WTC11 (cell line): ENCODE measurements at regions not wholly inside any gene's neighbourhood (a gene's known extent, or its start where the extent isn't known, plus 50 kb on each side); places are given as distances from the start of the nearest gene placed in this dataset.
"Not testable (repeated sequence)": the region's sequence is repeated elsewhere in the genome, so short reads cannot be mapped to it uniquely, and the experiment has no call there.

Experiments used
- ATAC-seq: fragments of 200-7000 bp; cut with Tn5 transposase; 2 replicates; pipeline ENCODE4 v1.10.0; 2021; ENCODE audit warnings: mild to moderate bottlenecking, moderate library complexity
- CTCF ChIA-PET: fragments of 300-600 bp; sonication (Branson Sonifier 250); formaldehyde crosslinking; loops from one replicate; lab custom pipeline; 2021; ENCODE audit warnings: antibody characterized with exemption; lab: Charles Lee
- POLR2A ChIA-PET: fragments of 350-600 bp; sonication (Branson Sonifier 250); formaldehyde crosslinking; loops from one replicate; lab custom pipeline; 2021; ENCODE audit warnings: antibody characterized with exemption; lab: Charles Lee
- DNase-seq: peaks from one replicate; pipeline ENCODE4 v3.0.0; 2021; ENCODE audit warnings: low spot score
- H3K27ac Mint-ChIP-seq: 2 replicates; pipeline ENCODE4 v1.8.0; 2021; ENCODE audit warnings: mixed read lengths
- H3K27me3 Mint-ChIP-seq: 2 replicates; pipeline ENCODE4 v1.8.0; 2021; ENCODE audit warnings: low read depth, mild to moderate bottlenecking, moderate library complexity, mixed read lengths
- H3K36me3 Mint-ChIP-seq: 2 replicates; pipeline ENCODE4 v1.8.0; 2021; ENCODE audit warnings: mixed read lengths
- H3K4me1 Mint-ChIP-seq: 2 replicates; pipeline ENCODE4 v1.8.0; 2022; ENCODE audit warnings: mixed read lengths
- H3K4me3 Mint-ChIP-seq: 2 replicates; pipeline ENCODE4 v1.8.0; 2021; ENCODE audit warnings: mild to moderate bottlenecking, moderate library complexity, mixed read lengths
- H3K9me3 Mint-ChIP-seq: 2 replicates; pipeline ENCODE4 v1.8.0; 2021; ENCODE audit warnings: mixed read lengths
- ARID4B ChIP-seq: sonication (generic); formaldehyde crosslinking; IDR thresholded peaks from 2 replicates; pipeline ENCODE4 v1.8.0; 2023; ENCODE audit warnings: missing genetic modification reagents, mild to moderate bottlenecking, borderline replicate concordance
- ATF1 ChIP-seq: sonication (generic); formaldehyde crosslinking; IDR thresholded peaks from 2 replicates; pipeline ENCODE4 v1.8.1; 2023; ENCODE audit warnings: mild to moderate bottlenecking, moderate library complexity, missing genetic modification reagents
- CREB1 ChIP-seq: sonication (generic); formaldehyde crosslinking; IDR thresholded peaks from 2 replicates; pipeline ENCODE4 v1.8.0; 2023; ENCODE audit warnings: mild to moderate bottlenecking, missing genetic modification reagents
- CREM ChIP-seq: sonication (generic); formaldehyde crosslinking; IDR thresholded peaks from 2 replicates; pipeline ENCODE4 v1.8.1; 2022; ENCODE audit warnings: mild to moderate bottlenecking, missing genetic modification reagents, moderate library complexity
- E2F4 ChIP-seq: sonication (generic); formaldehyde crosslinking; IDR thresholded peaks from 2 replicates; pipeline ENCODE4 v1.8.1; 2022; ENCODE audit warnings: low read depth, mild to moderate bottlenecking, moderate library complexity, missing genetic modification reagents, borderline replicate concordance
- HMGXB4 ChIP-seq: sonication (generic); formaldehyde crosslinking; IDR thresholded peaks from 2 replicates; pipeline ENCODE4 v1.8.1; 2023; ENCODE audit warnings: mild to moderate bottlenecking, moderate library complexity, missing genetic modification reagents
- IRF1 ChIP-seq: sonication (generic); formaldehyde crosslinking; IDR thresholded peaks from 2 replicates; pipeline ENCODE4 v1.8.0; 2023; ENCODE audit warnings: missing genetic modification reagents
- JUN ChIP-seq: sonication (generic); formaldehyde crosslinking; IDR thresholded peaks from 2 replicates; pipeline ENCODE4 v1.8.0; 2023; ENCODE audit warnings: mild to moderate bottlenecking, missing genetic modification reagents
- MYBL2 ChIP-seq: sonication (generic); formaldehyde crosslinking; IDR thresholded peaks from 2 replicates; pipeline ENCODE4 v1.8.1; 2023; ENCODE audit warnings: mild to moderate bottlenecking, moderate library complexity, missing genetic modification reagents
- SMAD3 ChIP-seq: sonication (generic); formaldehyde crosslinking; IDR thresholded peaks from 2 replicates; pipeline ENCODE4 v1.8.0; 2022; ENCODE audit warnings: missing genetic modification reagents, mild to moderate bottlenecking, borderline replicate concordance
- SMAD4 ChIP-seq: sonication (generic); formaldehyde crosslinking; IDR thresholded peaks from 2 replicates; pipeline ENCODE4 v1.8.0; 2022; ENCODE audit warnings: mild to moderate bottlenecking, missing genetic modification reagents
- SOX15 ChIP-seq: fragments of 250-450 bp; sonication (Bioruptor Pico); IDR thresholded peaks from 2 replicates; pipeline ENCODE4 v1.9.0; 2021; ENCODE audit warnings: mild to moderate bottlenecking
- ZBTB21 ChIP-seq: sonication (generic); formaldehyde crosslinking; IDR thresholded peaks from 2 replicates; pipeline ENCODE4 v1.8.1; 2023; ENCODE audit warnings: mild to moderate bottlenecking, missing genetic modification reagents, borderline replicate concordance
- ZNF219 ChIP-seq: sonication (generic); formaldehyde crosslinking; IDR thresholded peaks from 2 replicates; pipeline ENCODE4 v1.8.0; 2023; ENCODE audit warnings: missing genetic modification reagents, mild to moderate bottlenecking, borderline replicate concordance
- ZNF416 ChIP-seq: fragments of 250-450 bp; sonication (Bioruptor Pico); IDR thresholded peaks from 2 replicates; pipeline ENCODE4 v1.9.0; 2021; ENCODE audit warnings: mild to moderate bottlenecking, inconsistent platforms
- TF ChIP-seq, protein P1 (sequence below): fragments of 200-600 bp; IDR thresholded peaks from 2 replicates; pipeline ENCODE4 v1.8.0; 2022; ENCODE audit warnings: antibody characterized with exemption
- TF ChIP-seq, protein P2 (sequence below): sonication (generic); formaldehyde crosslinking; IDR thresholded peaks from 2 replicates; pipeline ENCODE4 v1.8.0; 2022; ENCODE audit warnings: mild to moderate bottlenecking, missing genetic modification reagents
- TF ChIP-seq, protein P3 (sequence below): sonication (generic); formaldehyde crosslinking; IDR thresholded peaks from 2 replicates; pipeline ENCODE4 v1.8.0; 2022; ENCODE audit warnings: mild to moderate bottlenecking, missing genetic modification reagents
- TF ChIP-seq, protein P4 (sequence below): fragments of 250-450 bp; sonication (Bioruptor Pico); IDR thresholded peaks from 2 replicates; pipeline ENCODE4 v2.1.2; 2022; ENCODE audit warnings: mild to moderate bottlenecking, moderate library complexity
- TF ChIP-seq, protein P5 (sequence below): sonication (generic); formaldehyde crosslinking; IDR thresholded peaks from 2 replicates; pipeline ENCODE4 v1.8.0; 2022; ENCODE audit warnings: mild to moderate bottlenecking, missing genetic modification reagents

DNA sequence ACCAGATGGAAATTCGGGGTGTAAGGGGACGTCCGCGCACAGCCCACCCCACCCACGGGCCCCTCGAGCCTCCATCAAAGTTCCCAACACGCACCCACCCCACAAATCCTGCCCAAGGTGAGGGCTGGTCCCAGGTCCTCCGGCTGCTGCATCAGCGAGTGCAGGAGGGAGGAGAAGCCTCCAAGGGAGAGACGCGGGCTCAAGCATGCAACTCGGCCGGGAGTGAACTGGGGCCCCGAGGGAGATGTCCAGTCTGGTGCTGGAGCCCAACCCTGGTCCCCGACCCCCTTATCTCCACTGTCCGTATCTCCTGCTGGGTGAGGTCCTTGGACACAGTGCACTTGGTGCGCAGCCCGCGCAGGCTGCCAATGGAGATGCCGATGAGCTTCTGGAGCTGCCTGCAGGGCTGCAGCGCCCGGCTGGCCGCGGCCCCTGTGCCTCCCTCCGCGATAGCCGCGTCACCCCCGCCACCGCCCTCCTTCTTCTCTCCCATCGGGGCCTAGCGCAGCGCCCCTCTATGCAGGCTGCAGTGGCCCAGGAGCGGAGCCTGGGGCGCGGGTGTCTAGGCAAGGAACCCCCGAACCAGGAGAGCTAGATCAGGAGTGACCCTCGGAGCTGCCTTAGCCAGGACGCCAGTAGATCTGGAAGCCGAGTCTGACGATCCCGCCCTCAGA lies 489.2 kb downstream of the ZNF33B start:
- no peak overlapping the region for H3K4me3 Mint-ChIP-seq
- POLR2A ChIA-PET: no interaction called here
- H3K27ac Mint-ChIP-seq: no peak overlapping the region
- peaks cover 59% of the 10 kb centered on the region for H3K36me3 Mint-ChIP-seq
- peaks cover 14% of the 10 kb centered on the region for H3K27me3 Mint-ChIP-seq
- no peak for TF ChIP-seq ARID4B (CRISPR knock-in tag)
- TF ChIP-seq, protein P1, sequence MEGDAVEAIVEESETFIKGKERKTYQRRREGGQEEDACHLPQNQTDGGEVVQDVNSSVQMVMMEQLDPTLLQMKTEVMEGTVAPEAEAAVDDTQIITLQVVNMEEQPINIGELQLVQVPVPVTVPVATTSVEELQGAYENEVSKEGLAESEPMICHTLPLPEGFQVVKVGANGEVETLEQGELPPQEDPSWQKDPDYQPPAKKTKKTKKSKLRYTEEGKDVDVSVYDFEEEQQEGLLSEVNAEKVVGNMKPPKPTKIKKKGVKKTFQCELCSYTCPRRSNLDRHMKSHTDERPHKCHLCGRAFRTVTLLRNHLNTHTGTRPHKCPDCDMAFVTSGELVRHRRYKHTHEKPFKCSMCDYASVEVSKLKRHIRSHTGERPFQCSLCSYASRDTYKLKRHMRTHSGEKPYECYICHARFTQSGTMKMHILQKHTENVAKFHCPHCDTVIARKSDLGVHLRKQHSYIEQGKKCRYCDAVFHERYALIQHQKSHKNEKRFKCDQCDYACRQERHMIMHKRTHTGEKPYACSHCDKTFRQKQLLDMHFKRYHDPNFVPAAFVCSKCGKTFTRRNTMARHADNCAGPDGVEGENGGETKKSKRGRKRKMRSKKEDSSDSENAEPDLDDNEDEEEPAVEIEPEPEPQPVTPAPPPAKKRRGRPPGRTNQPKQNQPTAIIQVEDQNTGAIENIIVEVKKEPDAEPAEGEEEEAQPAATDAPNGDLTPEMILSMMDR: no peak
- no peak for TF ChIP-seq ZNF219 (CRISPR knock-in tag)
- no peak for TF ChIP-seq MYBL2
- no peak for TF ChIP-seq CREM (CRISPR knock-in tag)
- TF ChIP-seq, protein P2, sequence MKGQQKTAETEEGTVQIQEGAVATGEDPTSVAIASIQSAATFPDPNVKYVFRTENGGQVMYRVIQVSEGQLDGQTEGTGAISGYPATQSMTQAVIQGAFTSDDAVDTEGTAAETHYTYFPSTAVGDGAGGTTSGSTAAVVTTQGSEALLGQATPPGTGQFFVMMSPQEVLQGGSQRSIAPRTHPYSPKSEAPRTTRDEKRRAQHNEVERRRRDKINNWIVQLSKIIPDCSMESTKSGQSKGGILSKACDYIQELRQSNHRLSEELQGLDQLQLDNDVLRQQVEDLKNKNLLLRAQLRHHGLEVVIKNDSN: no peak
- TF ChIP-seq SMAD4 (CRISPR knock-in tag): no peak
- no peak for TF ChIP-seq ZBTB21
- TF ChIP-seq, protein P3, sequence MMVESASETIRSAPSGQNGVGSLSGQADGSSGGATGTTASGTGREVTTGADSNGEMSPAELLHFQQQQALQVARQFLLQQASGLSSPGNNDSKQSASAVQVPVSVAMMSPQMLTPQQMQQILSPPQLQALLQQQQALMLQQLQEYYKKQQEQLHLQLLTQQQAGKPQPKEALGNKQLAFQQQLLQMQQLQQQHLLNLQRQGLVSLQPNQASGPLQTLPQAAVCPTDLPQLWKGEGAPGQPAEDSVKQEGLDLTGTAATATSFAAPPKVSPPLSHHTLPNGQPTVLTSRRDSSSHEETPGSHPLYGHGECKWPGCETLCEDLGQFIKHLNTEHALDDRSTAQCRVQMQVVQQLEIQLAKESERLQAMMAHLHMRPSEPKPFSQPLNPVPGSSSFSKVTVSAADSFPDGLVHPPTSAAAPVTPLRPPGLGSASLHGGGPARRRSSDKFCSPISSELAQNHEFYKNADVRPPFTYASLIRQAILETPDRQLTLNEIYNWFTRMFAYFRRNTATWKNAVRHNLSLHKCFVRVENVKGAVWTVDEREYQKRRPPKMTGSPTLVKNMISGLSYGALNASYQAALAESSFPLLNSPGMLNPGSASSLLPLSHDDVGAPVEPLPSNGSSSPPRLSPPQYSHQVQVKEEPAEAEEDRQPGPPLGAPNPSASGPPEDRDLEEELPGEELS (CRISPR knock-in tag): no peak
- TF ChIP-seq SOX15 (CRISPR knock-in tag): no peak
- no peak for TF ChIP-seq ATF1 (CRISPR knock-in tag)
- no peak for TF ChIP-seq HMGXB4 (CRISPR knock-in tag)
- no peak for TF ChIP-seq IRF1
- TF ChIP-seq JUN (CRISPR knock-in tag): no peak
- TF ChIP-seq SMAD3: no peak
- TF ChIP-seq, protein P4, sequence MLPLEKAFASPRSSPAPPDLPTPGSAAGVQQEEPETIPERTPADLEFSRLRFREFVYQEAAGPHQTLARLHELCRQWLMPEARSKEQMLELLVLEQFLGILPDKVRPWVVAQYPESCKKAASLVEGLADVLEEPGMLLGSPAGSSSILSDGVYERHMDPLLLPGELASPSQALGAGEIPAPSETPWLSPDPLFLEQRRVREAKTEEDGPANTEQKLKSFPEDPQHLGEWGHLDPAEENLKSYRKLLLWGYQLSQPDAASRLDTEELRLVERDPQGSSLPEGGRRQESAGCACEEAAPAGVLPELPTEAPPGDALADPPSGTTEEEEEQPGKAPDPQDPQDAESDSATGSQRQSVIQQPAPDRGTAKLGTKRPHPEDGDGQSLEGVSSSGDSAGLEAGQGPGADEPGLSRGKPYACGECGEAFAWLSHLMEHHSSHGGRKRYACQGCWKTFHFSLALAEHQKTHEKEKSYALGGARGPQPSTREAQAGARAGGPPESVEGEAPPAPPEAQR (CRISPR knock-in tag): no peak
- TF ChIP-seq, protein P5, sequence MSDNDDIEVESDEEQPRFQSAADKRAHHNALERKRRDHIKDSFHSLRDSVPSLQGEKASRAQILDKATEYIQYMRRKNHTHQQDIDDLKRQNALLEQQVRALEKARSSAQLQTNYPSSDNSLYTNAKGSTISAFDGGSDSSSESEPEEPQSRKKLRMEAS (CRISPR knock-in tag): no peak
- no peak for TF ChIP-seq ZNF416 (CRISPR knock-in tag)
- TF ChIP-seq E2F4 (CRISPR knock-in tag): no peak
- TF ChIP-seq CREB1 (CRISPR knock-in tag): no peak
- no peaks in the 10 kb centered on the region for H3K4me1 Mint-ChIP-seq
- ATAC-seq (no peak), DNase-seq (no peak)
- CTCF ChIA-PET: no interaction called here
- peaks cover 56% of the 10 kb centered on the region for H3K9me3 Mint-ChIP-seq

DNA sequence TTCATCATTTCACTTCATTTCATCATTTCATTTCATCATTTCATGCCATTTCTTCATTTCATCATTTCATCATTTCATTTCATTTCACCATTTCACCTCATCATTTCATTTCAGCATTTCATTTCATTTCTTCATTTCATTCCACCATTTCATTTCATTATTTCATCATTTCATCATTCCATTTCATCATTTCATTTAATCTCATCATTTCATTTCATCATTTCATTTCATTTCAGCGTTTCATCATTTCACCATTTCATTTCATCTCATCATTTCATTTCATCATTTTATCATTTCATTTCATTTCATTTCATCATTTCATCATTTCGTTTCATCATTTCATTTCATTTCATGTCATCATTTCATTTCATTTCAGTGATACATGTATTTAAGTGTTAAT lies 492.2 kb downstream of the ZNF33B start:
- H3K4me1 Mint-ChIP-seq, POLR2A ChIA-PET, H3K4me3 Mint-ChIP-seq, H3K27ac Mint-ChIP-seq, CTCF ChIA-PET, ATAC-seq, DNase-seq: not testable (repeated sequence)
- peaks cover 67% of the 10 kb centered on the region for H3K9me3 Mint-ChIP-seq
- H3K36me3 Mint-ChIP-seq: peaks cover 76% of the 10 kb centered on the region
- H3K27me3 Mint-ChIP-seq: peaks cover 29% of the 10 kb centered on the region
